Testis (tissue), 2 donors: ENCODE measurements at regions not wholly inside any gene's neighbourhood (a gene's known extent, or its start where the extent isn't known, plus 50 kb on each side); places are given as distances from the start of the nearest gene placed in this dataset.

Source experiments
- DNase-seq: peaks from one replicate; pipeline ENCODE4 v3.0.0-alpha.2; 2019
- H3K27ac ChIP-seq, 2 donors: fragments of 200-600 bp; sonication (generic); one replicate each; pipeline ENCODE4 v1.5.1; 2019
- H3K27me3 ChIP-seq: fragments of 200-600 bp; sonication (generic); one replicate; pipeline ENCODE4 v1.5.1; 2019
- H3K36me3 ChIP-seq: fragments of 200-600 bp; sonication (generic); one replicate; pipeline ENCODE4 v1.5.1; 2017; ENCODE audit warnings: low read depth; ENCODE audit errors: missing control alignments
- H3K4me1 ChIP-seq: fragments of 200-600 bp; sonication (generic); one replicate; pipeline ENCODE4 v1.5.1; 2019
- H3K4me3 ChIP-seq, 2 donors: fragments of 200-600 bp; sonication (generic); one replicate each; pipeline ENCODE4 v1.5.1; 2017 to 2019
- H3K9me3 ChIP-seq: fragments of 200-600 bp; sonication (generic); one replicate; pipeline ENCODE4 v1.5.1; 2017
- CTCF ChIP-seq, 3 experiments: fragments of 450-650 bp in 2 of 3; fragments of 200-600 bp in 1 of 3; sonication (generic) in 1 of 3; IDR thresholded peaks; one replicate each; pipeline ENCODE4 v1.5.1; 2016 to 2019; ENCODE audit warnings: antibody characterized with exemption in 3 of 3, mild to moderate bottlenecking in 2 of 3, moderate library complexity in 1 of 3
- POLR2A ChIP-seq: fragments of 450-650 bp; IDR thresholded peaks from one replicate; pipeline ENCODE4 v1.6.1; 2017; ENCODE audit warnings: antibody characterized with exemption, mild to moderate bottlenecking, moderate library complexity
- WGBS, 2 donors: methylation state at CpG; one replicate each; pipeline ENCODE4 v1.1.5; 2018; 5-methylcytosine and 5-hydroxymethylcytosine counted together
- intact Hi-C: fragments of 100-400 bp; cut with DNase I; formaldehyde crosslinking; loops from one replicate; pipeline ENCODE4 v1.15.1; 2023; ENCODE audit warnings: low total_unique reads

DNA sequence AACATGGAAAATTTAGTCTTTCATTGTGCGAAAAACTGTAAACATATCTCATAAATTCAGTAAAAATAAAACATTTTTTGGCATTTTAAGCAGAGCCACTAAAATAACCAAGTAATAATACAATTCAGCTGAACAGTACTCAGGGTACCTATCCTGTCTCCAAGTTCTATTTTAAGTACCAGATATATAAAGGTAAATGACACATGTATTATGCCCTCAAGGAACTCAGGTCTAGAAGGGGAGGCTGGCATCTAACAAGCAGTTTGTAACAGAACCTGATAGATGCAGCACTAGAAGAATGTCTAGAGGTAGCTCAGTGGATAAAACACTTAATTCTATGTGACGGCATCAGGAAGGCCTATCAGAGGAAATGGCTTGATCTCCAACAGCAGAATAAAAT lies 112.2 kb downstream of the CRPPA start:
- 91 to 96% methylated on average over 2 of the region's 2 CpGs for WGBS, 2 donors
- Histone ChIP-seq H3K9me3 (no peaks in the 10 kb centered on the region), H3K36me3 (no peaks in the 10 kb centered on the region), H3K4me3 (no peak overlapping the region), H3K4me1 (no peaks in the 10 kb centered on the region), H3K27ac (no peak overlapping the region), H3K27me3 (no peaks in the 10 kb centered on the region)
- no peak for TF ChIP-seq CTCF (IDR thresholded peaks at IDR 0.05)
- TF ChIP-seq POLR2A, result no peak
- no peak for DNase-seq
- intact Hi-C loops, result no loop called here

GRCh38 chr7:16301291-16301690 lies 120.0 kb downstream of the CRPPA start:
- intact Hi-C loops, result no loop called here
- H3K36me3 ChIP-seq, result no peaks in the 10 kb centered on the region
- no peaks in the 10 kb centered on the region for H3K4me1 ChIP-seq
- no peak overlapping the region for H3K4me3 ChIP-seq
- no peak for DNase-seq
- H3K27ac ChIP-seq, result no peak overlapping the region
- H3K9me3 ChIP-seq, result no peaks in the 10 kb centered on the region
- no peaks in the 10 kb centered on the region for H3K27me3 ChIP-seq
- TF ChIP-seq CTCF (IDR thresholded peaks at IDR 0.05) (no peak), POLR2A (no peak)
- WGBS, 2 donors, result 71 to 74% methylated on average over 4 of the region's 4 CpGs

DNA sequence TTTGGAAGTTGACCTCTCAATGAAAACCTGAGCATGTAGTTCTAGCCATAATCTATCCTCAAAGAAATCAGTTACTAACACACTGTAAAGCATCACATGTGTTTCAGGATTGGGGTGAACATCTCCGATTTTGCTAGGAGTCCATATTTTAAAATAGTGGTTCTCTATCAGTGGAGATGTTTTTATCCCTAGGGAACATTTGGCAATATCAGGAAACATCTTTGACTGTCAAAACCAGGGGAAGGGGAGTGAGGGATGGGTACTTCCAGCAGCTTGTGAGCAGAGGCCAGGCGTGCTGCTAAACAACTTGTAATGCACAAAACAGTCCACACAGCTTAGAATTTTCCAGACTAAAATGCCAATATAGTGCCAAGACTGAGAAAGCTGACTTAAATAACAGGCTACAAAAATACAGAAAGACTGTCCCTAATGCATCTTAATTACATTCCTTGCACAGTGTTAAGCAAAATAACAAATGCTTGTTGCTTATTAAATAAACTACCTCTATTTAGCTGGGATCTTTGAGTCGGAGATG lies 120.9 kb downstream of the CRPPA start:
- 88 to 94% methylated on average over 3 of the region's 3 CpGs for WGBS, 2 donors
- no peak overlapping the region for H3K27ac ChIP-seq
- H3K4me1 ChIP-seq, result no peaks in the 10 kb centered on the region
- no peak for TF ChIP-seq CTCF (IDR thresholded peaks at IDR 0.05)
- TF ChIP-seq POLR2A, result no peak
- H3K36me3 ChIP-seq, result no peaks in the 10 kb centered on the region
- H3K4me3 ChIP-seq, result no peak overlapping the region
- intact Hi-C loops, result no loop called here
- no peaks in the 10 kb centered on the region for H3K9me3 ChIP-seq
- no peak for DNase-seq
- H3K27me3 ChIP-seq, result no peaks in the 10 kb centered on the region

DNA sequence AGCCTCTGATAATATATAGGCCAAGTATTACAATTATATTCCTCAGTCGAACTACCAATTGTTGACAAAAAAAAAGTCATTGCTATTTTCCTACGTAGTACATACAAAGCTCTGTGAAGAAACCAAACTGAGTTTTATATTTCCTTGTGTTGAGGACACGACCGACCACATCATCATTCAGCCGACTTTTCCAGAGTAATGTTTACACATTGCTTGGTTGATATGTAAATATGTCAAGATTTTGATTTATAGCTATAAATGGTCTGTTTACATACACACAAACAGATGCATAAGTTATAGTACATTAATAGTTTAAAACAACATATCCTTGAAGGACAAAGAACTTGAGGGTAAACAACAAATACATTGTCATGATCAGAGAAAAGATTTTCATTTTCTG lies 121.5 kb downstream of the CRPPA start:
- H3K27me3 ChIP-seq, result no peaks in the 10 kb centered on the region
- no peaks in the 10 kb centered on the region for H3K36me3 ChIP-seq
- H3K4me1 ChIP-seq, result no peaks in the 10 kb centered on the region
- no peak overlapping the region for H3K27ac ChIP-seq
- intact Hi-C loops, result no loop called here
- H3K4me3 ChIP-seq, result no peak overlapping the region
- TF ChIP-seq POLR2A (no peak), CTCF (IDR thresholded peaks at IDR 0.05) (no peak)
- WGBS, 2 donors, result 91 to 95% methylated on average over 5 of the region's 5 CpGs
- no peak for DNase-seq
- H3K9me3 ChIP-seq, result no peaks in the 10 kb centered on the region

DNA sequence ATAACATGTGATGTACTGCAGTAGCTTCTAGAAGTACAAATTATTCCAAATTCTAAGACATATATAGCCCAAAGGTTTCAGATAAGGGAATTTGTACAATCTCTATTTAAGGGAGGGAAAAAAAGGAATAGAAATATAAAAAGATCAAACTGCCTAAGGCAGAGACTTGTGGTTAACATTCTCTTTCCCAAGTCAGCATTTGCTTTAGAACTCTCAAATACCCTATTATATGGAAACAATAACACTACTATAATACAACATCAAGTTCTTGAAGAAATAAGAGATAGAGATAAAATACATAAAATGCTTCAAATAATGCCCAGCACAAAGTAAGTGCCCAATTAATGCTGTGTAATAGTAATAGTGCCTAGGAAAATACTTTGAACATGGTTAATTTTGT lies 123.1 kb downstream of the CRPPA start:
- Histone ChIP-seq H3K4me1 (no peaks in the 10 kb centered on the region), H3K4me3 (no peak overlapping the region), H3K27ac (no peak overlapping the region), H3K9me3 (no peaks in the 10 kb centered on the region), H3K27me3 (no peaks in the 10 kb centered on the region), H3K36me3 (no peaks in the 10 kb centered on the region)
- DNase-seq, result no peak
- intact Hi-C loops, result no loop called here
- TF ChIP-seq CTCF (IDR thresholded peaks at IDR 0.05) (no peak), POLR2A (no peak)
